GM12878 (cell line): ENCODE measurements at regions not wholly inside any gene's neighbourhood (a gene's known extent, or its start where the extent isn't known, plus 50 kb on each side); places are given as distances from the start of the nearest gene placed in this dataset.

Experiments
- ATAC-seq: fragments of 200-7000 bp; cut with Tn5 transposase; 3 replicates; pipeline ENCODE4 v1.9.1; 2020; ENCODE audit warnings: mild to moderate bottlenecking, moderate library complexity
- BruUV-seq: library from RNA; stranded (reverse); fragments of 400-500 nt; replicated peaks from 2 replicates; lab custom pipeline; 2021; lab: Mats Ljungman, UMichigan
- CTCF ChIA-PET: fragments of 300-600 bp; sonication (Branson Sonifier 250); formaldehyde crosslinking; extraction: SDS; loops from one replicate; lab custom pipeline; 2021; ENCODE audit warnings: inconsistent platforms; lab: Yijun Ruan, JAX
- POLR2A ChIA-PET: fragments of 350-600 bp; formaldehyde crosslinking; extraction: SDS; loops from one replicate; lab custom pipeline; 2021; ENCODE audit warnings: inconsistent platforms; lab: Charles Lee
- RAD21 ChIA-PET: fragments of 300-600 bp; sonication (Branson Sonifier 250); formaldehyde crosslinking; loops from one replicate; lab custom pipeline; 2023; ENCODE audit warnings: antibody characterized with exemption; ENCODE audit not compliant: unreplicated experiment; lab: Charles Lee
- SMC1A ChIA-PET: fragments of 300-600 bp; sonication (Branson Sonifier 250); formaldehyde crosslinking; loops from one replicate; lab custom pipeline; 2023; ENCODE audit not compliant: unreplicated experiment, uncharacterized antibody; lab: Charles Lee
- DNase-seq: peaks from one replicate; pipeline ENCODE4 v3.0.0-alpha.2; 2011; ENCODE audit warnings: low read depth, low spot score
- FAIRE-seq: peaks from 3 replicates; lab custom pipeline; 2011; peaks lifted over from hg19 to GRCh38; lab: Jason Lieb, UNC
- H2AFZ ChIP-seq: 2 replicates; pipeline ENCODE4 v1.6.0; 2011; ENCODE audit warnings: low read depth, low read length, control low read depth; ENCODE audit not compliant: control insufficient read depth
- H3K27ac ChIP-seq: 2 replicates; pipeline ENCODE4 v1.5.1; 2011; ENCODE audit warnings: control low read depth; ENCODE audit not compliant: control insufficient read depth, insufficient read depth
- H3K27me3 ChIP-seq, 2 experiments: replicated peaks in 1 of 2; 2 replicates each; pipeline versions ENCODE4 v1.6.0 to v1.6.1; 2011; ENCODE audit warnings: low read length in 1 of 2; ENCODE audit not compliant: control insufficient read depth in 2 of 2, insufficient read depth in 2 of 2
- H3K36me3 ChIP-seq, 2 experiments: 2 replicates each; pipeline ENCODE4 v1.5.1; 2011; ENCODE audit warnings: low read length in 1 of 2; ENCODE audit not compliant: control insufficient read depth in 2 of 2, insufficient read depth in 2 of 2
- H3K4me1 ChIP-seq: 2 replicates; pipeline ENCODE4 v1.6.1; 2011; ENCODE audit warnings: mild to moderate bottlenecking, low read length, moderate library complexity, mixed read lengths; ENCODE audit not compliant: control insufficient read depth, insufficient read depth
- H3K4me2 ChIP-seq: 2 replicates; pipeline ENCODE4 v1.6.0; 2011; ENCODE audit warnings: control low read depth; ENCODE audit not compliant: control insufficient read depth, insufficient read depth
- H3K4me3 ChIP-seq: fragments of 200-600 bp; sonication (generic); 2 replicates; pipeline ENCODE4 v1.5.1; 2016
- H3K79me2 ChIP-seq: 2 replicates; pipeline ENCODE4 v1.6.0; 2011; ENCODE audit warnings: low read length; ENCODE audit not compliant: control insufficient read depth, insufficient read depth
- H3K9ac ChIP-seq: 2 replicates; pipeline ENCODE4 v1.8.0; 2011; ENCODE audit warnings: low read length, control low read depth, mixed read lengths; ENCODE audit not compliant: control insufficient read depth, insufficient read depth
- H3K9me3 ChIP-seq: replicated peaks from 3 replicates; pipeline ENCODE4 v1.5.1; 2011; ENCODE audit warnings: mild to moderate bottlenecking, low read length; ENCODE audit not compliant: control insufficient read depth, insufficient read depth
- H4K20me1 ChIP-seq: 2 replicates; pipeline ENCODE4 v1.6.0; 2011; ENCODE audit not compliant: control insufficient read depth, insufficient read depth
- BCL3 ChIP-seq: IDR thresholded peaks from 2 replicates; pipeline ENCODE4 v1.6.1; 2011; ENCODE audit warnings: borderline replicate concordance, low read depth, mild to moderate bottlenecking, moderate library complexity, low read length; ENCODE audit not compliant: insufficient read depth, poor library complexity, severe bottlenecking
- CUX1 ChIP-seq: IDR thresholded peaks from 2 replicates; pipeline ENCODE4 v1.6.1; 2012; ENCODE audit warnings: improper control_type of control experiment, low read depth, low read length; ENCODE audit not compliant: insufficient replicate concordance
- E2F8 ChIP-seq: fragments of 450-650 bp; IDR thresholded peaks from 2 replicates; pipeline ENCODE4 v1.6.1; 2018; ENCODE audit warnings: mild to moderate bottlenecking, low read depth, moderate library complexity; ENCODE audit not compliant: partially characterized antibody
- MXI1 ChIP-seq: fragments of 150-350 bp; IDR thresholded peaks from 2 replicates; pipeline ENCODE4 v1.6.1; 2011; ENCODE audit warnings: low read depth, mild to moderate bottlenecking, inconsistent platforms, low read length, improper control_type of control experiment
- NFIC ChIP-seq: IDR thresholded peaks from 2 replicates; pipeline ENCODE4 v1.6.1; 2012; ENCODE audit warnings: low read depth, mild to moderate bottlenecking, inconsistent platforms, low read length, moderate library complexity
- SMAD5 ChIP-seq: IDR thresholded peaks from 2 replicates; pipeline ENCODE4 v1.6.1; 2016; ENCODE audit warnings: antibody characterized with exemption, low read depth
- STAT1 ChIP-seq: fragments of 450-650 bp; conservative IDR thresholded peaks from 2 replicates; pipeline ENCODE4 v1.6.1; 2014; ENCODE audit warnings: antibody characterized with exemption, mild to moderate bottlenecking
- TBL1XR1 ChIP-seq: IDR thresholded peaks from 2 replicates; pipeline ENCODE4 v1.6.1; 2012; ENCODE audit warnings: low read depth, low read length, improper control_type of control experiment
- ZBTB40 ChIP-seq: fragments of 450-650 bp; IDR thresholded peaks from 2 replicates; pipeline ENCODE4 v1.6.1; 2016; ENCODE audit warnings: mild to moderate bottlenecking, moderate library complexity, borderline replicate concordance
- ZNF207 ChIP-seq: fragments of 450-650 bp; IDR thresholded peaks from 2 replicates; pipeline ENCODE4 v1.6.1; 2014; ENCODE audit warnings: antibody characterized with exemption, mild to moderate bottlenecking, borderline replicate concordance
- WGBS: methylation state at CpG from one replicate; pipeline ENCODE4 v1.1.6; 2016; ENCODE audit warnings: low lambda C conversion rate; ENCODE audit not compliant: insufficient replicate concordance, insufficient coverage; ENCODE audit errors: missing lambda C conversion rate; 5-methylcytosine and 5-hydroxymethylcytosine counted together
- in situ Hi-C: fragments of 300-500 bp; cut with MboI; formaldehyde crosslinking; loops from 9 replicates; pipeline ENCODE4 v1.14.3; 2018; ENCODE audit warnings: mixed read lengths
- intact Hi-C: fragments of 100-400 bp; cut with micrococcal nuclease; formaldehyde crosslinking; loops from one replicate; pipeline ENCODE4 v1.14.2; 2022; ENCODE audit not compliant: unreplicated experiment

- DNase-seq (no peak), FAIRE-seq (no peak), ATAC-seq (no peak)
- ChIA-PET CTCF (no interaction called here), RAD21 (no interaction called here), SMC1A (no interaction called here), POLR2A (no interaction called here)
- H3K79me2 ChIP-seq: no peaks in the 10 kb centered on the region
- no peak overlapping the region for H3K9ac ChIP-seq
- H3K4me1 ChIP-seq: no peaks in the 10 kb centered on the region
- H3K27ac ChIP-seq: no peak overlapping the region
- intact Hi-C loops (no loop called here), in situ Hi-C loops (loop anchor here (5.0 kb wide), 1 partner anchor 51 kb away; no protein-coding TSS in a partner anchor)
- no peak overlapping the region for H2AFZ ChIP-seq
- H3K36me3 ChIP-seq: no peaks in the 10 kb centered on the region
- H3K9me3 ChIP-seq: no peaks in the 10 kb centered on the region; the same call in 2 of the 3 replicates
- H3K4me3 ChIP-seq: no peak overlapping the region
- no peaks in the 10 kb centered on the region for H4K20me1 ChIP-seq
- WGBS: 34% methylated on average over 6 of the region's 6 CpGs
- no peaks in the 10 kb centered on the region for H3K27me3 ChIP-seq
- no peak overlapping the region for H3K4me2 ChIP-seq
- no TSS peak for BruUV-seq
- TF ChIP-seq SMAD5: no peak
- no peak for TF ChIP-seq TBL1XR1
- no peak for TF ChIP-seq BCL3
- TF ChIP-seq CUX1: no peak
- no peak for TF ChIP-seq NFIC
- TF ChIP-seq ZBTB40: no peak
- TF ChIP-seq STAT1: no peak
- TF ChIP-seq MXI1: no peak
- no peak for TF ChIP-seq E2F8
- TF ChIP-seq ZNF207: no peak
Observed at GRCh38 chr15:26038693-26039092, 175.6 kb upstream of the ATP10A start.
